ENCODE measurements at regions not wholly inside any gene's neighbourhood (a gene's known extent, or its start where the extent isn't known, plus 50 kb on each side); places are given as distances from the start of the nearest gene placed in this dataset.
"Not testable (repeated sequence)": the region's sequence is repeated elsewhere in the genome, so short reads cannot be mapped to it uniquely, and the experiment has no call there.

DNA sequence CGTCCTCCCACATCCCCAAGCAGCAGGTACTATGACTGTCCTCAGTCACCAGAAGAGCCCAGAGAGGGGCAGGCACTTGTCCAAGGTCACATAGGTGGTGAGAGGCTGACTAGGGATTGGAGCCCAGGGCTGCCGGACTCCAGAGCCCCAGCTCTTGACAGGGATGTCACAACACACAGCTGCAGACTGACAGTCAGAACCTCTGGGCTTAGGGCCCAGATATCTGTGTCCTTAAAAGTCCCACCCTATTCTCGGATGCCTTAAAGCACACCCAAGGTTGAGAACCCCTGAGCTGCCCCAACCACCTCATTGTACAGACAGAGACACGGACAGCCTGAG, 622.9 kb downstream of the MATN1 start:
- no peak for DNase-seq

DNA sequence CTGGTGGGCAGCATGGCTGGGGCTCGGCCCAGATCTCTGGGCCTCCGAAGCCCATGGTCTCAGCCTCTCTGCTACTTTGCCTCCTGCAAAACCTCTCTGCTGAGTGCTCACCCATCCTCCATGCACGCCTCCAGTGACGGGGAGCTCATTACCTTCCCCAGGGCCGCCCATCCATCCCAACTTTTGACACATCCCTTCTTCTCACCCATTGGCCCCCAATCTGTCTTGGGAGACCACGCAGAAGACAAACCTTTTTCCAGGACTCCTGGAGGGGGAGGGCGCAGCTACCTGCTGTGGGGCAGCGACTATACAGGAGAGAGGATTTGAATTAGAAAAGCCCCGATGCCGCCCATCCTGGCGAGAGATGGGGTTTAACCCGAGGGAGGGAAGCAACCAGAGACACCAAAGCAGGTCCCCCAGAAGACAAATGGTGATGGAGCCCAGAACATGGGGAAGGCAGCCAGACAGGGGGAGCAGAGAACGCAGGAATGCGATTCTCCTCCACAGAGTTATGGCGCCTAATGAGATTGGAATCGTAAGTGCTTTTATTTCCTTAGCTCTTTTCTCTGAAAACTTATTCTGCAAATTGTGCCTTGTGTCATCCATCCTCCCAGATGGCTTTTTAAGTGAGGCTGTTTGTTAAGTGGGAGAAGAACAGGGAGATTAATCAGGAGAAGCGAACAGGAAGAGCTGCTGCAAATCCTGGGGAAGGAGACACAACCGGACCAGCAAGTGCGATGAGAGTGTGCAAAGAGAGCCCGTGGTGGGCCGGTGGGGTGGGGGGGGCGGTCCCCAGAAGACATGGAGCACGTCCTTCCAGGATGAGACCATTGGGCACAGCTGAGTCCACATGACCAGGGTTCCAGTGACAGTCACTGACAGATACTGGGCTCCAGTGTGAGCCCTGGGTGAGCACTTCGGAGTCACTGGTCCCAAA, 623.5 kb downstream of the MATN1 start:
- DNase-seq = no peak

DNA sequence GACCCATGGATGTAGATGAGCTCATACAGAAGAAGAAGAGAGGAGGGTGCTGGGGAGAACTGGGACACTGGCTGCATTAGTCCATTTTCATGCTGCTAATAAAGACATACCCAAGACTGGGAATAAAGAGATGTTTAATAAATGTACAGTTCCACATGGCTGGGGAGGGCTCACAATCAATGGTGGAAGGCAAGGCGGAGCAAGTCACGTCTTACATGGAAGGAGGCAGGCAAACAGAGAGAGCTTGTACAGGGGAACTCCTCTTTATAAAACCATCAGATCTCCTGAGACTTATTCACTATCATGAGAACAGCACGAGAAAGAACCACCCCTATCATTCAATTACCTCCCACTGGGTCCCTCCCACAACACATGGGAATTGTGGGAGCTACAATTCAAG, 625.5 kb downstream of the MATN1 start:
- not testable (repeated sequence) for DNase-seq

DNA sequence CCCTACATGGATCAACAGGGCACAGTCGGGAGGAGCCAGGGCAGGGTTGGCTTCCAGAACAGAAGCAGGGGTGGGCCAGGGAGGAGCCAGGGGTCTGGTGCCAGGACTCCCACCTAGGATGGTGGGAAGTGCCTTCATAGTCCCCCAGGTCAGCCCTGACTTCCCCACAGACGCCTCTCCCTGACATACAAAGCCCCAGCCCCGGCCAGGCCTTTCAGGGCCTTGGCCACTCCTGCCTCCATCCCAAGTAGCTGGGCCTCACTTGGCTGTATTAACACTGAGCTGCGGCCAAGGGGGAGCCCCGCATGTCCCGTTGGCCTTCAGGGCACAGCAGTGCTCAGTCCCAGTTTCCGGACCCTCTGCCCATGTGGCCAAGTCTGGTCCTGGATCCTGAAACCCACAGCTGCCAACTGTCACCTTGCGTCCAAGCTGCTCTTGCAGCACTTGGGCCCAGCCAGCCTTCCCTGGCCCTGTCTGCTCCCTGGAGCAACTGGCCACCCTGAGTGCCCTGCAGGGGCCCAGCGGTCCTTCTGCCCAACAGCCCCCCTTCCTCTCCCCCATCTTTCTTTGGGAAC, 627.8 kb downstream of the MATN1 start:
- DNase-seq = no peak

DNA sequence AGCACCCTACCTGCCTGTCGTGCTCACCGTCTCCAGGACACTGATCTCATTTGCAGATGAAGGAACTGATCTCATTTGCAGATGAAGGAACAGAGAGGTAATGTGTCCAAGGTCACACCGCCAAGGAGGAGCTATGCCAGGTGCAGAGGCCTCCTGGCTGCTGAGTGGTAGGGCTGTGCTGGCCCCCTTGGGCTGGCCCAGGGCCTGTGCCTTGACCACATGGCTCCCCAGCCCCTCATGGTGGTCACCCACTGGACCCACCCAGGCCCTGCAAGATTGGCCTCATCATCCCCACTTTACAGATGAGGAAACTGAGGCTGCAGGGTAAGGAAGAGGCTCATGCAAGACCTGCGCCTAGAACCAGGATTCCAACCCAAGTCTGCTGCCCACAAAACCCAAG, 628.3 kb downstream of the MATN1 start:
- DNase-seq = no peak

DNA sequence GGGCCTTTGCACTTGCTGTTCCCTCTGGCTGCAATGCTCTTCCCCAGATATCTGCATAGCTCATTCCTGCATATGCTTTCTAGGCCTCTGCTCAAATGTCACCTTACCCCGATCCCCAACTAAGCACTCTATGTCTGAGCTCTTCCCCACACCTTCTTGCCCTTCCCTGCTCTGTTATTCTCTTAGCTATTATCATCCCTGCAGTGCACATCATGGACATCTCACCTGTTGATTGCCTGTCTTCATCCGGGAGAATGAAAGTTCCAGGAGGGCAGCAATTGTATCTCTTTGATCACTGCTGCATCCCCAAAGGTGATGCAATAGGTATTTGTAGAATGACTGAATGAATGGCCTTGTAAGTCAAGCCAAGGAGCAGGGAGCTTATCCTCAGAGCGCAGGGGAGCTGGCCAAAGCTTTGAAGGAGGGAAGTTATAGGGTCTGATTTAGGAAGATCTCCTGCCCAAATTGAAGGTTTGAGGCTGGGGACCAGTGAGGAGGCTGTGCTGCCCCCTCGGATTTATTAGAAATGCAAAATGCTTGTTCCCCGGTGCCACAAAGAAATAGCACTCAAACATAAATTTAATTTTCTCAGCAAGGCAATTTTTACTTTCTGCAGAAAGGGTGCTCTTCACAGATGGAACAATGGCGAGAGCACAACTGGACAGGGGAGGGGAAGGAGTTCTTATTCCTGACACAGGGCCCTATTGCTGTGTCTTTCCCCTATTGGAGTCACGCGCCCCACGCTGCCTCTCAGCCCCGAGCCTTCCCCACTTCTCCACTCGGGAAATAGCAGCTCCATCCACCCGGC, 631.1 kb downstream of the MATN1 start:
- DNase-seq = no peak

DNA sequence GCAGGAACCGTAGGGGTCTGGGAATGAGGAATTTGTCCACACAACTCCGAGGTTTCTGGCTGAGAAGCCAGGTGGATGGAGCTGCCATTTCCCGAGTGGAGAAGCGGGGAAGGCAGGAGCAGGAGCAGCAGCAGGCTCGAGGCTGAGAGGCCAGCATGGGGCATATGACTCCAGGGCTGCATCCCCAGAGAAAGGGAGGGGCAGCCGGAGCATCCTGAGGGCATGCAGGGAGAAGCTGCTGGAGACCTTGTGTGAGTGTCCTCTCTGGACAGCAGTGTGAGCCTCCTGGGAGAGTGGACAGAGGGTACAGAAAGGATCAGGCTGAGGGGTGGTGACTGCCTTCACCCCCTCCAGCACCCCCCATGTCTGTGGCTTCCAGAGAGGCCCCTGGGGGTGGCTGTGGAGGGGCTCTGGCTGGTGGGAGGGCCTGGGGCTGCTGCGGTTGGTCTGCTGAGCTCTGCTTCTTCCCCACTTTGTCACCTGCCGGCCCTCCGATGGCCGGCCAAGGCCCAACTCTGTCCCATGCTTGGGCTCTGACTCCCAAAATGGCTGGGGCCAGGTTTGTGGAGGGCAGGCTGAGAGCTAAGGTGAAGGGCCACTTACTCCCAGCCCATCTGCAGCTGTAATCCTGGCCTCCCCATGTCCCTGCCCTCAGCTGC, 633.1 kb downstream of the MATN1 start:
- DNase-seq = no peak

DNA sequence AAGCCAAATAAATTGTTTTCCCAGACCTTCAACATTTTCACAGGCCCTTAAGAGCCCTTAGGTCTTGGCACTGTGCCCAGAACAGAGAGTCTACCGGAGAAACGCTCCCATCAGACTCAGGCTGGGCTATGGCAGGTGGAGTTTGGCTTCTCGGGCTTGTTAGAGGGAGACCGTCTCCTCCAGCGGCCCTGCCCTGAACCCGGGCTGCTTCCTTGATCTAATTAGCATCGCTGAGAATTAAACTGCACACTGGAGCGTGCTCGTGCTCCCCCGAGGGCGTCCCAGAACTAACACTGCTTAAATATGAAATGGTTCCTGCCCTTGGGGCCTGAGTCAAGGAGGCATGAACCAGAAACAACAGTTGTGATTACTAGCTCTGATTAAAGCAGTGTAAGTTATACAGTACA, 634.4 kb downstream of the MATN1 start:
- no peak for DNase-seq

DNA sequence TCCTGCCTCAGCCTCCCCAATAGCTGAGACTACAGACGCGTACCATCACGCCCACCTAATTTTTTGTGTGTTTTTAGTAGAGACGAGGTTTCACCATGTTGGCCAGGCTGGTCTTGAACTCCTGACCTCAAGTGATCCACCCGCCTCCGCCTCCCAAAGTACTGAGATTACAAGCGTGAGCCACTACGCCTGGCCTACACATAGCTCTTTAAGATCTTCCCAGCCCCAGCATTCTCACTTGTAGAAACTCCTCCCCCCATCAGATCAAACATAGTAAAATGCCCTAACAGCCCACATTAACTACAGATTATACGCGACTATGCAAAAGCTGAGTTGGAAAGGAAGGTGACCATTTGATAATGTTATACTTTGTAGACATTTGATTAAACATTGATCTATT, 634.8 kb downstream of the MATN1 start:
- DNase-seq = no peak

DNA sequence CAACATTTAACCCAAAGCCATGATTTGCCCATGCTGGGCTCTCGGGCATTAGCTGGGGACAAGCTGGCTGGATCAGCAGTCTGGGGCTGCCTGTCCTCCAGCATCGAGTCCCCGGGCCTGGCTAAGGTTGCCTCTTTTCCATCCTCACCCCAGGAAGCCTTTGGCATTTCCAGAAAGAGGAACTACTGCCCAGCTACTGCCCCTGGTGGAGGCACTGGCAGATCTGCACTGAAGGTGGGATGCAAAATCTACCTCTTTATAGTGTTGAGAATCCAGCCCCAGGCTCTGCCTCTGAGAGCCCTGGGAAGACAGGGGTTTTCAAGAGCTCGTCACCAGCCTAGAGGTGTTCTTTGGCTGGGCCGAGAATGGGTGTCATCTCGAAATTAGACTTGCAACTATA, 635.9 kb downstream of the MATN1 start:
- no peak for DNase-seq

DNA sequence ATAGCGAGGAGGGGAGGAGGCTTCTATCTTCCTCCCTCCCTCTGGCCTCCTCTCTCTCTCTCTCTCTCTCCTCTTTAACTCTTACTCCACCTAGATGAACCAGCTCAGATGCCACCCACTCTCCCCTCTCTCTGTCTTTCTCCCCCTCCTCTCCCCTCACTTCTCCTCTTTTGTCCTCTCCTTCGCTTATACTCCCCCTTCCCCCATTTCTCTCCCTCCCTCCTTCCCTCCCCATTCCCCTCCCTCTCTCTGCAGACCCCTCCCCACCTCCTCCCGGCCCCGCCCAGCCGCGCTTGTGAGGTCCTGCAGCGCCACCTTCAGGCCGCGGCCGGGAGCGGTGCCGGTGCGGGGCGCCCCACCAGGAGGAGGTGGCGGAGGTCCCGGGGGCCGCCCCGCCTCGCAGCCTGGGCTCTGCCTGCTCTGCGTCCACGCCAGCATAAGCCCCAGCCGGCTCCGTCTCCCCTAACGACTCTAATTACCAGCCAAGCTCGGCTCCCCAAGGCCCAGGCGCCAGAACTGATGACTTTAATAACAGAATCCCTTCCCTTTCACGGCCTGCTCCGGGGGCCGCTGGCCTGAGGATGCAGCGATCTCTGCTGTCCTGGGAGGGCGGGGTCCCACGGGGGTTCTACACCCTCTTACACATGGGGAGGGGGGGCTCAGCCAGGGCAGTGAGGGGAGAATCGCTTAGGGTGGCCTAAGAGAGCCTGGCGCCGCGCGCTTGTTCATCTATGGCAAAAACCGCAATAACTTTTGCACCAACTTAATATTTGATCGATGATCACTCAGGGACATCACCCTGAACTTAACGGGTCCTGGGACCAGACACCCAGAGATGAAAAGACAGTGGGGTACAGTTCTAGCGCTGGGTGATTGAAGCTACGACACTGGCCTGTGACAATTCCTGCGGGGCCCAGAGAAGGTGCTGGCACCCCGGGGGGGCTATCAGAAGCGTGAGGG, 637.3 kb downstream of the MATN1 start:
- no peak for DNase-seq

DNA sequence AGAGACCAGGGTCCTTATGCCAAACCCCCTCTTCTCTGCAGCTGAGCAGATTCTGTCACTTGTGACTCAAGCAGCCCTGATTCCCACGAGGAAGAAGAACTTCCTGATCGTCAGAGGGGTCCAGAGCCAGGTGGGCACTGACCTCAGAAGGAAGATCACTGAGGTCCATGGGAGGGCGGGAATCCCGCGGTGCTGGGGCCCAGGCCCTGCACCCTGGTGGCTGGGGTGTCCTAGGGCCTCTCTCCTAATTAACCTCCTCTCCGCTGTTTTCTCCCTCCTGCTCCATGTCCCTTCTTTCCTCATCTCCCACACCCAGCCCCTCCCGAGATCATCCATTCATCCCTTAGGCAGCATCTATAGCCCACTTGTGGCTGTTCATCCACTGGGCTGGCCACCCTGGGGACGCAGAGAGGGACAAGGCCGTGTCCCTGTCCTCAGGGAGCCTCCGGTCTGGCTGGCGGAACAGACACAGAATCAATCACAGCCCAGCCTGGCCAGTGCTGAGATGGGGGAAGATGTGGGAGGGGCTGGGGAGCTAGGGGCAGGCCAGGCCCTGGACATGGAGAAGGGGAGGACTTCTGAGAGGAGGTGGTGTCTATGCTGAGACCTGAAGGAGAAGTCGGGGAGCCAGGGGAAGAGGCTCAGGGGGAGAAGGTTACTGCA, 638.3 kb downstream of the MATN1 start:
- no peak for DNase-seq

DNA sequence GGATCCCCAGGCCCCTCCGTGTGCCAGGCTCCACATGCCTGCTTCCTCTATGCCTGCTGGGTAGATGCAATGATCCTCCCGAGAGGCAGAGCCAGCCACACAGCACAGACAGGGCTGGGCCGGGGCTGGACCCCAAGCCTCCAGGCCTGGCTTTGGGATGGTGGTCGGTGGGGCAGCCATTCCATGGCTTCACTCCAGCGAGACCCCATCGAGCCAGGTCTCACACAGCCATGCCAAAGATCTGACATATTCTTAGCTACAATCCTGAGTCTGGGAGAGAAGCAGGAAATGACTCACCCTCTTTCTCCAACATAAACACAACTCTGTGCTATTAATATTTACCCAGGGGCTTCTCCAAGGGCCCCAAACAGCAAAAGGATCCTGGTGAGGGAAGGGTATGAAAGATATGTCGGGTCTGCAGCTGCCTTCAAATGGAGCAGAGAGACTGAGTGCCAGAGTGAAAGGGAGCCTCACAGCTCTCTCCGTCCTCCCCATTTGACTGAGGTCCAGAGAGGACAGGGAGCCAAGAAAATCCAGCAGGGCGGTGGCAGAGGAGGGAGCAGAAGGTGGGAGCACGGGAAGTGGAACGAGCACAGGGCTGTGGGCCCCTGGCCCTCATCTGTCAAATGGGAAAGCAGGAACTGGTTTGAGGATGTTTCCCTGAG, 639.5 kb downstream of the MATN1 start:
- DNase-seq = no peak

DNA sequence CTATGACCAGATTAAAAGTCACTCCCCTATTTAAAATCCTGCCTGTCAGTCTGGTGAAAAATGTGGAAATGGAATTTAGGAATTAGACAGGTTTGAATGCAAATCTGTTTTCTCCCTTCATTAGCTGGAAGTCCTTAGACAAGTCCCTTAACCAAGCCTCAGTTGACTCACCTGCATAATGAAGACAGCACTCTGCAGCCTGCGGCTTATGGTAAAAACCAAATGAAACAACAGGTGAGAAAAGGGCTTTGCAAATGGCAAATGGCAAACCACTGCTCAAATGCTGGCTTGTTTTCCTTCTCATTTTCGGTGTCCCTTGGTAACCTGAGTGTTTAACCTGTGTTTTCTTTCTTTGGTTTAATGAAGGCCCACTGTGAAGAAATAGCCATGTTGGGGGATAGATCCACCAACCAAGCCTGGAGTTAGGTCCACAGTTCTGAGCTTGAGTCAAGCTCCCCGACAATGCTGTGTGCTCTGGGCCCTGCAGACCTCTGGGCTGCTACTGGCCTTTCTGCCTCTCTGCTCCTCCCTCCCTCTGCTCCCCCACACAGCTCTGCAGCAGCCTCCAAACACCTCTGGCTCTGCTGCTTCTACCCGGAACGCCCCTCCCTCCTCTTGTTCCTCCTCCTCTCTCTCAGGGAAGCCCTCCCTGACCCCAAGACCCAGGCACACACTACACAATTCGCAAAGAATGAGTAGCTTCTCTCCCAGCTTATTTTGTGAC, 641.8 kb downstream of the MATN1 start:
- no peak for DNase-seq

DNA sequence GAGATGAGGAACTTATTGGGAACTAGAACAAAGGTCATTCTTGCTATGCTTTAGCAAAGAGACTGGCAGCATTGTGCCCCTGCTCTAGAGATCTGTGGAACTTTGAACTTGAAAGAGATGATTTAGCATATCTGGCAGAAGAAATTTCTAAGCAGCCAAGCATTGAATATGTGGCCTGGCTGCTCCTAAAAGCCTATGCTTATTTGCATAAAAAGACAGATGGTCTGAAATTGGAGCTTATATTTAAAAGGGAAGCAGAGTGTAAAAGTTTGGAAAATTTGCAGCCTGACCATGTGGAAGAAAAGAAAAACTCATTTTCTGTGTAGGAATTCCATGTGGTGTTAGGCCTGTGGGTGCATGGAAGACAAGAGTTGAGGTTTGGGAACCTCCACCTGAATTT, 647.5 kb downstream of the MATN1 start:
- not testable (repeated sequence) for DNase-seq

DNA sequence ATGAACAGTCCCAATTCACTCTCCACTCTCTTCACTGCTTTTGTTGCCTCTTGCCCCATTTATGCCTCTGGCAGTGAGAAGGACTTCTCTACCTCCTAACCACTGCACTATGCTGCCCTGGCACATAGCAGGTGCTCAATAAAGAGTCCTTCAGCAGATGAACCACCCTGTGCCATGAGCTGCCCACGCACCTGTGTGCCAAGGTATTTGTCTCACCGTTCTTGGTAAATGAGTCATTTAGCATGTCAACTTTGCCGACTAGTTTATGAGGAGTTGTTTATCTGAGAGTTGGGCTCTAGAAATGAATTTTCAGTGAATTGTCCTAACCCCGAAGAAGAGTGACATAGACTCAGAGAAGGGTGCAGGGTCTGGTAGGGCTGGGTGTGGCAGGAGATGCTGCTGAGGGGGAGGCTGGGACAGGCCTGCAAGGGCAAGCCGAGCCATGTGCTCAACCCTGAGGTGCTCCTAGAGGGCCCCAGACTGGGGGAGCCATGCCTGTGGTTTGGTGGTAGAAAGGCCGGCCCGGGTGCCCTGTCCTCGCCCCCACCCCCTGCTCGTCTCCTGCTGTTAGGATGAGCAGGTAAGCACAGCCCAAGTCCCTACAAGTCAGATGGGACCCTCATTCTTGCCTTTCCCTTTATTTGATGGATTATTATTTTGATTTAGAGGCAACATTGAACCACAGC, 654.5 kb downstream of the MATN1 start:
- DNase-seq = no peak

DNA sequence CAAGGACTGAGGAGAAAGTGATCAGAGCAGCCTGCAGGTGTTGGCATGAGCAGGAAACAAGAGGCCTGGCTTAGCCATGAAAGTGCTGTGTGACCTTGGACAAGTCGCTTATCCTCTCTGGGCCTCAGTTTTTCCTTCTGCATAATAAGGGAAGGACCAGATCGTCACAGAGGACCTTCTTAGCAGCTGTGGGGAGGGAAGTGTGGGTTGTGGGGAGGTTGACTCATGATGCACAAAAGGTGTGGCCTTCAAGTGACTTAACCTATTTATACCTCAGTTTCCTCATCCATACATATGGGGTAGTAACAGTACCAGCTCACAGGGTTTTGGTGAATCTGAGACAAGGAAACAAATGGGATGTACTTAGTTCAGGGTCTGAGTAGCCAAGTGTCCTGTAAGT, 658.8 kb downstream of the MATN1 start:
- no peak for DNase-seq

DNA sequence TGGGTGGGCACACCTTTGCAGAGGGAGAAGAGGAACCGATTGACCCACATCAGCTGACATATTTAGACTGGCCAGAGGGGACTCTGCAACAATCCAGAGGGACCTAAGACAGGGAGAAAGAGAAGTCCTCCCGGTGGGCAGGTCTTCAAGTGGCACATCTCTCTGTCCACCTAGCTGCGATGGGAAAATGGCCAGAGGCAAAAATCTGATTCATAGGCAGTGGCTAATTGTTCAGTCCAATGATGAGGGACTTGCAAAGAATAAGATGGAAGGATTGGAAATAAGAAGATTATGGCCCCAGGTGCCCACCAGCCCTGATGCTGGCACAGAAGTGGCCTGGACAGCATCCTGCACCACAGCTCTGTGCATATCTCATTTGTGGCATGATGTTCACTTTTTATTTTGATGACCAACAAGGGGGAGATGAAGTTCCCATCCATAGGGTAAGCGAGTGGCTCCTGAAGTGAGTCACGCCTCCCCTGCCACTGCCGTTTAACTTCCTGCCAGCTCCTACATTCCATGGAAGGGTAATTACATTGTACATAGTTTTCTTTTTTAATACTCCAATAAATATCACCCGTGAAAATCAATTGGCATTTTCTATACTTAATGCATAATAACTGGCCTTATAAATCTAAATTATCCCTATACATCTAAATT, 659.6 kb downstream of the MATN1 start:
- DNase-seq = no peak
